Omental fat pad (tissue), 3 donors: ENCODE measurements at regions not wholly inside any gene's neighbourhood (a gene's known extent, or its start where the extent isn't known, plus 50 kb on each side); places are given as distances from the start of the nearest gene placed in this dataset. TPM values are rescaled to one million over a fixed set of nuclear protein-coding genes. Genes with fewer than 3 reads are reported as not detected.

Experiments
- ATAC-seq: fragments of 150-250 bp; one replicate; pipeline ENCODE4 v1.9.1; 2016; ENCODE audit warnings: mild to moderate bottlenecking, moderate library complexity; ENCODE audit not compliant: low FRiP score
- DNase-seq: peaks from one replicate; pipeline ENCODE4 v3.0.0-alpha.2; 2019; ENCODE audit warnings: low spot score
- CTCF ChIP-seq, 3 donors: fragments of 450-650 bp; IDR thresholded peaks; one replicate each; pipeline ENCODE4 v1.5.1; 2016 to 2017; ENCODE audit warnings: antibody characterized with exemption in 3 of 3, mild to moderate bottlenecking in 3 of 3, moderate library complexity in 2 of 3
- small RNA-seq: library from RNA; depleted of rRNA; stranded (forward); fragments of <200 nt; gene quantifications from one replicate; pipeline ENCODE3, GENCODE V24; 2016

- ATAC-seq (no peak), DNase-seq (no peak)
- TF ChIP-seq CTCF (IDR thresholded peaks at IDR 0.05) = no peak
Observed at GRCh38 chr18:64202863-64203262, 54.0 kb upstream of the LINC00305 start.

DNA sequence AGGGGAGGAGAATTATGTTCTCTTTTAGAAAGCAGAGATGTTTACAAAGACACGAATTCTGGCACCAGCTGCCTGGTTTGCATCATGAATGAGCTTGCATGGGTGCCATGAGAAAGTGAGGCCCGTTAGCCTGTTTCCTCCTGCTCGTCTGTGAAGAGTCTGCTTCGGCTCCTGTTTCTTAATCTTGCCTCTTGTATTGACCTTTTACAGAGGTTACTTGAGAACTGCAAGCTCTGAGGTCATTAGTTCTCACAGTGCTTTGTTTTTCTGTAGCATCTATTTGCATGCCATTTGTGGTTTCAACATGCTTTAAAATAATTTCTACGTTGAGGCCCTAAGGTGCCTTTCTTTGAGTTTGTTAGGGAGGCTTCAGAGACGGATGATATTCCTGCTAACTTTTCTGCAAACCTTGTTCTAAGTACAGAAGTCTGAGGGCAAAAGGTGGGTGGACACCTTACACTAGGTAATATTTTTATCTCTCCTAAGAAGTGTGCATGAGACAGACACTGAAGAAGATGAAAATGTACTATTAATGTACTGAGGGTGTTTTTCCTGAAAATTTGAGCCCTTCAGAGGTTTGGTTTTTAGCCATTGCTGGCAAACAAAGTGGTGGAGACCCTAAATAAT is 53.4 kb upstream of the LINC00305 start:
- TF ChIP-seq CTCF (IDR thresholded peaks at IDR 0.05) = no peak
- DNase-seq (no peak), ATAC-seq (no peak)

DNA sequence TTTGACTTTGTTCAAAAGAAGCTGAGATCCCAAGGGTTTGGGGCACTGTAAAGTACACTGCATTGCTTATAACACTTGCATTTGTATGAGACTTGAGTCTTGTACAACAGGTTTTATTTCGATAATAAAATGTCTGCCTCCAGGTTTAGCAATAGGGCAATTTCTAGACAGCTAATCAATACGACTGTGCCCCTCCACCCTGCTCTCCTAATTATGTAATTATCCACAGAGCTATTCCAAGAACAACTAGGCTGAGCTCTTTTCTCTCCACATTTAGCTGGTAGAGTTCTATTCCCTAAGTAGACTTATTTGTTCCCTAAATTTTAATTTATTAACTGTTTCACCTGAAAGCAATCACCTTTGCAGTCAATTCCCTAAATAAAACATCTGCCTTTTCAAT is 52.9 kb upstream of the LINC00305 start:
- TF ChIP-seq CTCF (IDR thresholded peaks at IDR 0.05) = no peak
- no peak for ATAC-seq

GRCh38 chr18:64199581-64199980 is 50.7 kb upstream of the LINC00305 start:
- ATAC-seq (no peak), DNase-seq (no peak)
- TF ChIP-seq CTCF (IDR thresholded peaks at IDR 0.05) = no peak

More for the DNA sequence above, 52.9 kb upstream of the LINC00305 start:
- DNase-seq = no peak

Small RNAs in the stretch of these regions (small RNA-seq; reads per million reads assigned to genes)
- gene AC027506.1 = not detected
